A673 (cell line): ENCODE measurements at regions not wholly inside any gene's neighbourhood (a gene's known extent, or its start where the extent isn't known, plus 50 kb on each side); places are given as distances from the start of the nearest gene placed in this dataset.

Experiments
- CTCF ChIP-seq: fragments of 300-800, 200-600 bp; sonication (generic); conservative IDR thresholded peaks from 2 replicates; pipeline ENCODE4 v1.5.1; 2017; ENCODE audit warnings: low read depth, mild to moderate bottlenecking, antibody characterized with exemption, low read length, moderate library complexity, mixed read lengths
- EZH2 ChIP-seq: fragments of 200-600 bp; sonication (generic); IDR thresholded peaks from 2 replicates; pipeline ENCODE4 v1.6.1; 2017; ENCODE audit warnings: borderline replicate concordance, low read depth, mild to moderate bottlenecking, mixed read lengths, antibody characterized with exemption, low read length; ENCODE audit not compliant: poor library complexity, severe bottlenecking

GRCh38 chr12:11578461-11578993 lies 70.9 kb upstream of the ETV6 start:
- TF ChIP-seq CTCF = no peak
- no peak for TF ChIP-seq EZH2
